Naive thymus-derived CD8-positive, alpha-beta T cell (primary cell): ENCODE measurements at regions not wholly inside any gene's neighbourhood (a gene's known extent, or its start where the extent isn't known, plus 50 kb on each side); places are given as distances from the start of the nearest gene placed in this dataset.
"Not testable (repeated sequence)": the region's sequence is repeated elsewhere in the genome, so short reads cannot be mapped to it uniquely, and the experiment has no call there.

ENCODE experiments used
- ATAC-seq, 2 donors: fragments of 150-1000 bp; cut with Tn5 transposase in 1 of 2; sonication (Bioruptor Pico), chemical (Tn5 transposase) in 1 of 2; 1 replicate in 1 of 2; 2 replicates in 1 of 2; pipeline ENCODE4 v1.10.0; 2021; ENCODE audit warnings: mild to moderate bottlenecking in 2 of 2, moderate library complexity in 2 of 2
- POLR2A ChIA-PET: fragments of 350-600 bp; sonication (Branson Sonifier 250); formaldehyde crosslinking; loops from one replicate; lab custom pipeline; 2021; ENCODE audit warnings: antibody characterized with exemption; lab: Charles Lee
- DNase-seq, 10 donors: peaks; one replicate each; pipeline versions ENCODE4 v3.0.0 to v3.0.0-alpha.2; 2020 to 2022
- H3K27ac Mint-ChIP-seq, 10 donors: one replicate each; pipeline ENCODE4 v1.8.0; 2020 to 2022; ENCODE audit warnings: mild to moderate bottlenecking in 10 of 10, mixed read lengths in 10 of 10, moderate library complexity in 4 of 10, inconsistent platforms in 1 of 10
- H3K27me3 Mint-ChIP-seq, 5 donors: one replicate each; pipeline ENCODE4 v1.8.0; 2021 to 2022; ENCODE audit warnings: mixed read lengths in 5 of 5
- H3K36me3 Mint-ChIP-seq, 3 donors: one replicate each; pipeline ENCODE4 v1.8.0; 2020 to 2022; ENCODE audit warnings: mixed read lengths in 3 of 3, mild to moderate bottlenecking in 2 of 3, inconsistent platforms in 1 of 3
- H3K4me1 Mint-ChIP-seq, 4 donors: one replicate each; pipeline ENCODE4 v1.8.0; 2021 to 2022; ENCODE audit warnings: mixed read lengths in 4 of 4
- H3K4me3 Mint-ChIP-seq, 10 donors: one replicate each; pipeline ENCODE4 v1.8.0; 2020 to 2022; ENCODE audit warnings: mild to moderate bottlenecking in 10 of 10, mixed read lengths in 10 of 10, moderate library complexity in 6 of 10, inconsistent platforms in 1 of 10
- H3K9me3 Mint-ChIP-seq, 9 donors: one replicate each; pipeline ENCODE4 v1.8.0; 2020 to 2022; ENCODE audit warnings: mixed read lengths in 9 of 9, mild to moderate bottlenecking in 3 of 9, inconsistent platforms in 1 of 9, moderate library complexity in 1 of 9

- no peak for DNase-seq
- Mint-ChIP-seq H3K9me3 (peaks cover 0 to 23% (median 7%) of the 10 kb centered on the region in 9 donors), H3K27me3 (no peaks in the 10 kb centered on the region), H3K27ac (peak overlapping the region in 3 of 10 donors; percentile 7 to 76 (median 27)), H3K4me3 (peak overlapping the region in 1 of 10 donors; percentile 34), H3K4me1 (peaks cover 45 to 49% (median 47%) of the 10 kb centered on the region in 4 donors), H3K36me3 (peaks cover 0 to 20% (median 13%) of the 10 kb centered on the region in 3 donors)
- ATAC-seq, result no peak
- POLR2A ChIA-PET, result no interaction called here
Measured at GRCh38 chr15:58361273-58361759, 70.5 kb upstream of the LIPC start.

DNA sequence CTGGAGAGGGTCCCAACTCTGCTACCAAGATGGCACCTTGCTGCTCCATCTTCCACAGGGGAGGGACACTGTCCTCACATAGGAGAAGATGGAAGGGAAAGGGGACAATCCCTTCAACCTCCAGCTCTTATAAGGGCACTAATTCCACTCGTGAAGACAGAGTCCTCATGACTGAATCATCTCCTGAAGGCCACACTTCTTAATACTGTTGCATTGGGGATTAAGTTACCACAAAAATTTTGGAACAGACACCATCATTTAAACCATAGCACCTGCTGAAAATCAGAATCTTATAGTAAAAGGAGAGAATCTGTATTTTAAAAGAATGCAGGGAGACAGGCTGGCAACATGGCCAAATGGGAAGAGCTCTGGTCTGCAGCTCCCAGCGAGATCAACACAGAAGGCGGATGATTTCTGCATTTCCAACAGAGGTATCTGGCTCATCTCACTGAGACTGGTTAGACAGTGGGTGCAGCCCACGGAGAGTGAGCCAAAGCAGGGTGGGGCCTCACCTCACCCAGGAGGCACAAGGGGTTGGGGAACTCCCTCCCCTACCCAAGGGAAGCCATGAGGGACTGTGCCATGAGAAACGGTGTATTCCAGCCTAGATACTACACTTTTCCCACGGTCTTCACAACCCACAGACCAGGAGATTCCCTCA is 69.4 kb upstream of the LIPC start:
- peaks cover 0 to 23% (median 8%) of the 10 kb centered on the region in 9 donors for H3K9me3 Mint-ChIP-seq
- POLR2A ChIA-PET, result no interaction called here
- H3K4me1 Mint-ChIP-seq, result peaks cover 39 to 44% (median 42%) of the 10 kb centered on the region in 4 donors
- ATAC-seq, result no peak
- DNase-seq, result peak in 1 of 10 donors; percentile 1
- H3K27me3 Mint-ChIP-seq, result no peaks in the 10 kb centered on the region
- H3K27ac Mint-ChIP-seq, result peak overlapping the region in 3 of 10 donors; percentile 17 to 72 (median 63)
- peaks cover 0 to 20% (median 13%) of the 10 kb centered on the region in 3 donors for H3K36me3 Mint-ChIP-seq
- H3K4me3 Mint-ChIP-seq, result peak overlapping the region in 7 of 10 donors; percentile 37 to 67 (median 58)

GRCh38 chr15:58363118-58363517 is 68.7 kb upstream of the LIPC start:
- peak in 4 of 10 donors; percentile 6 to 40 (median 23) for DNase-seq
- peak overlapping the region in 5 of 10 donors; percentile 11 to 74 (median 47) for H3K27ac Mint-ChIP-seq
- peaks cover 0 to 23% (median 8%) of the 10 kb centered on the region in 9 donors for H3K9me3 Mint-ChIP-seq
- peaks cover 0 to 20% (median 13%) of the 10 kb centered on the region in 3 donors for H3K36me3 Mint-ChIP-seq
- not testable (repeated sequence) for ATAC-seq, H3K27me3 Mint-ChIP-seq
- POLR2A ChIA-PET, result interaction anchor here (0.6 kb wide), 1 partner anchor 982 kb away, joined by 3 read pairs; no protein-coding TSS in a partner anchor
- H3K4me3 Mint-ChIP-seq, result peak overlapping the region in 6 of 10 donors; percentile 40 to 67 (median 58)
- peaks cover 33 to 37% (median 36%) of the 10 kb centered on the region in 4 donors for H3K4me1 Mint-ChIP-seq

- H3K27ac Mint-ChIP-seq, result peak overlapping the region in 4 of 10 donors; percentile 21 to 74 (median 34)
- peaks cover 0 to 23% (median 8%) of the 10 kb centered on the region in 9 donors for H3K9me3 Mint-ChIP-seq
- H3K36me3 Mint-ChIP-seq, result peaks cover 0 to 20% (median 13%) of the 10 kb centered on the region in 3 donors
Measured at GRCh38 chr15:58363673-58364072, 68.1 kb upstream of the LIPC start.

GRCh38 chr15:58365098-58365497 is 66.7 kb upstream of the LIPC start:
- H3K4me3 Mint-ChIP-seq, H3K27ac Mint-ChIP-seq, ATAC-seq, POLR2A ChIA-PET, H3K27me3 Mint-ChIP-seq, DNase-seq: not testable (repeated sequence)
- H3K36me3 Mint-ChIP-seq, result peaks cover 0 to 20% (median 13%) of the 10 kb centered on the region in 3 donors
- H3K9me3 Mint-ChIP-seq, result peaks cover 0 to 23% (median 8%) of the 10 kb centered on the region in 9 donors
- H3K4me1 Mint-ChIP-seq, result peaks cover 32 to 38% (median 32%) of the 10 kb centered on the region in 4 donors

More at GRCh38 chr15:58363673-58364072, 68.1 kb upstream of the LIPC start:
- H3K27me3 Mint-ChIP-seq, ATAC-seq, POLR2A ChIA-PET, DNase-seq: not testable (repeated sequence)
- Mint-ChIP-seq H3K4me3 (peak overlapping the region in 5 of 10 donors; percentile 39 to 67 (median 58)), H3K4me1 (peaks cover 30 to 32% (median 30%) of the 10 kb centered on the region in 4 donors)

DNA sequence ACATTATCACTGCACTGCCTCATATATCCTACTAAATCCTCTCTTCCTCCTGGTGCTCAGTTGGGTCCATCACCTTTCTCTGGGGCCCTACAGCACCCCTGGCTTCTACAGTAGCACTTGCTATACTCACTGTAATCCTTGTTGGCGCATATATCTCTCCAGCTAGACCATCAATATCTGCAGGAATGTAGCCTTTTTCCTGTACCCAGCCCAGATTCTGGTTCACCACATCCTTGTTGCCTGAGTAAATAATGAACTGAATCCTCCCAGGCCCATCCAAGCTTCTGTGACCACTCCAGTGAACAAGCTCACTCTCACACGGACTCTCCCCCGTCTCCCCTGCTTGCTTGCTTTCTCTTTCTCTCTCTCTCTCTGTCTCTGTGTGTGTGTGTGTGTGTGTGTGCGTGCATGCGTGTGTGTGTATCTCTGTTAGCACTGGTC is 62.5 kb upstream of the LIPC start:
- peak in 6 of 10 donors; percentile 6 to 70 (median 46) for DNase-seq
- peak overlapping the region in 8 of 10 donors; percentile 2 to 94 (median 39) for H3K27ac Mint-ChIP-seq
- no peaks in the 10 kb centered on the region for H3K27me3 Mint-ChIP-seq
- H3K4me3 Mint-ChIP-seq, result peak overlapping the region; percentile 26 to 91 (median 62)
- POLR2A ChIA-PET, result interaction anchor here (0.6 to 1.7 kb wide), 4 partner anchors 11 to 735 kb away, joined by 3 to 8 read pairs (median 3); no protein-coding TSS in a partner anchor
- peak; percentile 83 to 96 for ATAC-seq
- peaks cover 0 to 21% (median 20%) of the 10 kb centered on the region in 3 donors for H3K36me3 Mint-ChIP-seq
- peaks cover 0 to 19% (median 10%) of the 10 kb centered on the region in 9 donors for H3K9me3 Mint-ChIP-seq
- H3K4me1 Mint-ChIP-seq, result peaks cover 11 to 15% (median 14%) of the 10 kb centered on the region in 4 donors

GRCh38 chr15:58369956-58370355 is 61.8 kb upstream of the LIPC start:
- Mint-ChIP-seq H3K27me3 (no peaks in the 10 kb centered on the region), H3K36me3 (peaks cover 0 to 16% (median 14%) of the 10 kb centered on the region in 3 donors), H3K9me3 (peaks cover 0 to 16% (median 10%) of the 10 kb centered on the region in 9 donors), H3K4me3 (peak overlapping the region in 2 of 10 donors; percentile 74 to 77), H3K4me1 (peaks cover 10 to 14% (median 12%) of the 10 kb centered on the region in 4 donors), H3K27ac (peak overlapping the region in 2 of 10 donors; percentile 44 to 92)
- ATAC-seq (no peak), DNase-seq (no peak)
- POLR2A ChIA-PET, result interaction anchor here (0.6 to 1.7 kb wide), 3 partner anchors 12 to 734 kb away, joined by 3 to 8 read pairs (median 3); no protein-coding TSS in a partner anchor

GRCh38 chr15:58374147-58374546 is 57.6 kb upstream of the LIPC start:
- Mint-ChIP-seq H3K36me3 (peaks cover 0 to 17% (median 4%) of the 10 kb centered on the region in 3 donors), H3K4me3 (no peak overlapping the region), H3K4me1 (peaks cover 8 to 11% (median 10%) of the 10 kb centered on the region in 4 donors), H3K9me3 (peaks cover 0 to 14% (median 8%) of the 10 kb centered on the region in 9 donors), H3K27me3 (no peaks in the 10 kb centered on the region), H3K27ac (no peak overlapping the region)
- no peak for ATAC-seq
- DNase-seq, result no peak
- POLR2A ChIA-PET, result no interaction called here

DNA sequence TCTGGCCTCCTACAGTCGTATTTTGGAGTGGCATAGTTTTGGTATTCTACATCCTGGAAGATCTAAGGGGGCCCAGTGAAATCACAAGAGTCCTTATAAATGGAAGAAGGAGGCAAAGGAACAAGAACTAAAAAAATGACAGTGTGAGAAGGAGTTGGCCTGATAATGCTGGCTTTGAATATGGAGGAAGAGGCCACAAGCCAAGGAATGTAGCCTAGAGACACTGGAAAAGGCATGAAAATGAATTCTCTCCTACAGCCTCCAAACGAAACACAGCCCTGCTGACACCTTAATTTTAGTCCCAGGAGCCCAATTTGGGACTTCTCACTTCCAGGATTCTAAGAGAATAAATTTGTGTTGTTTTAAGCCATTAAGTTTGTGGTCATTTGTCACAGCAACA is 54.6 kb upstream of the LIPC start:
- no peaks in the 10 kb centered on the region for H3K27me3 Mint-ChIP-seq
- H3K36me3 Mint-ChIP-seq, result peaks cover 0 to 10% (median 0%) of the 10 kb centered on the region in 3 donors
- no peak overlapping the region for H3K27ac Mint-ChIP-seq
- no peak overlapping the region for H3K4me3 Mint-ChIP-seq
- H3K4me1 Mint-ChIP-seq, result peaks cover 0 to 1% (median 0%) of the 10 kb centered on the region in 4 donors
- DNase-seq (no peak), ATAC-seq (no peak)
- H3K9me3 Mint-ChIP-seq, result peaks cover 0 to 9% (median 5%) of the 10 kb centered on the region in 9 donors
- POLR2A ChIA-PET, result no interaction called here

DNA sequence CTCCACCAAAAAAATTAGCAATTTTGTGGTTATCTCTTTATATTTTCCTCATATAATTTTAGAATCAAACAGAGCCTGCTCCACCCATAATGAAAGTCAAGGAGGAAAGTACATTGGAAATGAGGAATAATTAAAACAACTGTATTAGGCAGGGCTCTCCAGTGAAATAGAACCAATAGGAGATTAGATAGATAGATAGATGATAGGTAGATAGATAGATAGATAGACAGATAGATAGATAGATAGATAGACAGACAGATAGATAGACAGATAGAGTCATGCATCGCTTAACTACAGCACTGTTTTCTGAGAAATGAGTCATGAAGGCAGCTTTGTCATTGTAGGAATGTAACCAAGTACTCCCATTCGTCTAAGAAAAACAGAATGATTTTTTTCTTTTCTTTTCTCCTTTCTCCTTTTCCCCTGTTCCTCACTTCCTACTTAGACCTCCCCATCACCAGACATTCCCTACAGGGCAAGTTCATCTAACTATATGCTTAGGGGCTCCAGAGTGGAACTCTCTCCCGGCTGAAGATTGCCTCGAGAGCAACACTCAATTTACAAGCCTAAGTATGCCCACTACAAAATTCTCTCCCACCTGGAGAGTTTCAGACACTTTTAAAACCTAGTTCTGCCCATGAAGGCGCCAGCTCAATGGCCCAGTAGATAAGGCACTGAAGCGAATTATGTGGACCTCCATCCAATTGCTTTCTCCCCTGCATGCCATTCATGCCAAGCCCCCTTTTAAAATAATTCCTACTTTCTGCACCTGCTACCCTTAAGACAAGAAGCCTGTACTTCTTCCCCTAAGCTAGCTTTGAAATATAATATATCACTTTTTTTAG is 53.3 kb upstream of the LIPC start:
- H3K4me1 Mint-ChIP-seq, result peaks cover 0 to 1% (median 0%) of the 10 kb centered on the region in 4 donors
- H3K9me3 Mint-ChIP-seq, result peaks cover 0 to 9% (median 3%) of the 10 kb centered on the region in 9 donors
- no peaks in the 10 kb centered on the region for H3K27me3 Mint-ChIP-seq
- POLR2A ChIA-PET, result no interaction called here
- H3K36me3 Mint-ChIP-seq, result peaks cover 0 to 7% (median 0%) of the 10 kb centered on the region in 3 donors
- DNase-seq (no peak), ATAC-seq (no peak)
- H3K27ac Mint-ChIP-seq, result peak overlapping the region in 1 of 10 donors; percentile 9
- no peak overlapping the region for H3K4me3 Mint-ChIP-seq

DNA sequence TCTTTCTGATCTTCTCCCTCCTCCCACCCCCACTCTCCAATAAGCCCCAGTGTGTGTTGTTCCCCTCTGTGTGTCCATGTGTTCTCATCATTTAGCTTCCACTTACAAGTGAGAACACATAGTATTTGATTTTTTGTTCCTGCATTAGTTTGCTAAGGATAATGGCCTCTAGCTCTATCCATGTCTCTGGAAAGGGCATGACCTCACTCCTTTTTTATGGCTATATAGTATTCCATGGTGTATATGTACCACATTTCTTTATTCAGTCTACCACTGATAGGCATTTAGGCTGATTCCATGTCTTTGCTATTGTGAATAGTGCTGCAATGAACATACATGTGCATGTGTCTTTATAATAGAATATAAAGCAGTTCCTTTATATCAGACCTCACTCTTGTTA is 52.3 kb upstream of the LIPC start:
- H3K27me3 Mint-ChIP-seq, H3K4me1 Mint-ChIP-seq, H3K4me3 Mint-ChIP-seq, POLR2A ChIA-PET, H3K27ac Mint-ChIP-seq, ATAC-seq, H3K9me3 Mint-ChIP-seq, H3K36me3 Mint-ChIP-seq, DNase-seq: not testable (repeated sequence)
